ENCODE measurements at regions not wholly inside any gene's neighbourhood (a gene's known extent, or its start where the extent isn't known, plus 50 kb on each side); places are given as distances from the start of the nearest gene placed in this dataset.

DNA sequence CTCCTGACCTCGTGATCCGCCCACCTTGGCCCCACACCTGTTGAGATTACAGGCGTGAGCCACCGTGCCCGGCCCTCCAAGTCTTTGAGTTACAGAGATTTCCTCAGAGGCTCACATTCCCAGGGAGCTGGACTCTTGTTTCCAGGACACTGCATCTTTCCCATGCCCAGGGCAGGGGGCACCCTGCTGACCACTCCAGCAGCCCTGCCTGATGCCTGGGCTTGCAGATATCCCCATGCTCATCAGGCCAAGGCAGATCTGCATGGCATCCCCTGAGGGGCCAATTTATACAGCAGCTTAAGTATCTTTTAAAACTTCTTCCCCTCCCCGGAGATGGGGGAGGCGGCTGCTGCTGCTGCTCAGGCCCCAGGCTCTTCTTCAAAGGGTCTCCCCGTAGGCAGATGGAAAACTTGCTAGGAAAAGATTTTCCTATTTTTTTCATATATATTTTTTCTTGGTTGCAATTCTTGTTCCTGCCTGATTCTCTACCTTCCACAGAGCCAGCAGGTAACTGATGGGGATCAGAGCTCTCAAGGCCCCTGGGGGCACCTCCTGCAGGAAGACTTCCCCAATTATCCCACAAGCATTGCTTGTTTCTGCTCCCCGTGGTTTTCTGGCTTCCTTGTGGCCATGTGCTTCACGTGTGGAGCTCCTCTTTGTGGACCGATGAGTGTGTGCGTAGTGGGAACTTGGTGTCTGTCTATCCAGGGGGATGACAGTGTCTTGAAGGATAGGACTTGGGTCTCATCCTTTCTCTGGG is 102.2 kb upstream of the SDK2 start:
- Histone ChIP-seq H3K9me3 (ENCODE audit: low read length) (no peaks in the 10 kb centered on the region), H3K4me2 (ENCODE audit: low read length) (no peak overlapping the region), H3F3A (ENCODE audit: insufficient read depth, low read length, poor library complexity, severe bottlenecking) (no peaks in the 10 kb centered on the region), H3K4me3 (ENCODE audit: low read length) (no peak overlapping the region), H3K36me3 (ENCODE audit: insufficient read depth, low read length) (no peaks in the 10 kb centered on the region), H2AFZ (ENCODE audit: low read depth, low read length) (no peak overlapping the region), H3K9ac (ENCODE audit: low read length) (no peak overlapping the region), H3K79me2 (replicated peaks; ENCODE audit: insufficient read depth, low read length) (no peaks in the 10 kb centered on the region), H3K27me3 (ENCODE audit: insufficient read depth, low read depth, low read length) (no peaks in the 10 kb centered on the region), H3K9me2 (ENCODE audit: insufficient read depth, low read length) (no peaks in the 10 kb centered on the region), H3K27ac (ENCODE audit: low read length) (no peak overlapping the region), H4K20me1 (ENCODE audit: insufficient read depth) (no peaks in the 10 kb centered on the region)
- TF ChIP-seq SMC3 (conservative IDR thresholded peaks at IDR 0.05; ENCODE audit: poor library complexity) (no peak), POLR2AphosphoS5 (IDR thresholded peaks at IDR 0.05) (no peak), TAF1 (IDR thresholded peaks at IDR 0.05; ENCODE audit: low read depth) (no peak), EP300 (conservative IDR thresholded peaks at IDR 0.05; ENCODE audit: poor library complexity, severe bottlenecking) (no peak), EZH2 (IDR thresholded peaks at IDR 0.05; ENCODE audit: borderline replicate concordance, insufficient read depth, low read length, poor library complexity, severe bottlenecking) (no peak), MXI1 (conservative IDR thresholded peaks at IDR 0.05; ENCODE audit: poor library complexity, severe bottlenecking) (no peak), RAD21 (conservative IDR thresholded peaks at IDR 0.05) (no peak)
- TF ChIP-seq, protein P1, sequence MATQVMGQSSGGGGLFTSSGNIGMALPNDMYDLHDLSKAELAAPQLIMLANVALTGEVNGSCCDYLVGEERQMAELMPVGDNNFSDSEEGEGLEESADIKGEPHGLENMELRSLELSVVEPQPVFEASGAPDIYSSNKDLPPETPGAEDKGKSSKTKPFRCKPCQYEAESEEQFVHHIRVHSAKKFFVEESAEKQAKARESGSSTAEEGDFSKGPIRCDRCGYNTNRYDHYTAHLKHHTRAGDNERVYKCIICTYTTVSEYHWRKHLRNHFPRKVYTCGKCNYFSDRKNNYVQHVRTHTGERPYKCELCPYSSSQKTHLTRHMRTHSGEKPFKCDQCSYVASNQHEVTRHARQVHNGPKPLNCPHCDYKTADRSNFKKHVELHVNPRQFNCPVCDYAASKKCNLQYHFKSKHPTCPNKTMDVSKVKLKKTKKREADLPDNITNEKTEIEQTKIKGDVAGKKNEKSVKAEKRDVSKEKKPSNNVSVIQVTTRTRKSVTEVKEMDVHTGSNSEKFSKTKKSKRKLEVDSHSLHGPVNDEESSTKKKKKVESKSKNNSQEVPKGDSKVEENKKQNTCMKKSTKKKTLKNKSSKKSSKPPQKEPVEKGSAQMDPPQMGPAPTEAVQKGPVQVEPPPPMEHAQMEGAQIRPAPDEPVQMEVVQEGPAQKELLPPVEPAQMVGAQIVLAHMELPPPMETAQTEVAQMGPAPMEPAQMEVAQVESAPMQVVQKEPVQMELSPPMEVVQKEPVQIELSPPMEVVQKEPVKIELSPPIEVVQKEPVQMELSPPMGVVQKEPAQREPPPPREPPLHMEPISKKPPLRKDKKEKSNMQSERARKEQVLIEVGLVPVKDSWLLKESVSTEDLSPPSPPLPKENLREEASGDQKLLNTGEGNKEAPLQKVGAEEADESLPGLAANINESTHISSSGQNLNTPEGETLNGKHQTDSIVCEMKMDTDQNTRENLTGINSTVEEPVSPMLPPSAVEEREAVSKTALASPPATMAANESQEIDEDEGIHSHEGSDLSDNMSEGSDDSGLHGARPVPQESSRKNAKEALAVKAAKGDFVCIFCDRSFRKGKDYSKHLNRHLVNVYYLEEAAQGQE (IDR thresholded peaks at IDR 0.05; ENCODE audit: borderline replicate concordance), result no peak
- TF ChIP-seq, protein P2, sequence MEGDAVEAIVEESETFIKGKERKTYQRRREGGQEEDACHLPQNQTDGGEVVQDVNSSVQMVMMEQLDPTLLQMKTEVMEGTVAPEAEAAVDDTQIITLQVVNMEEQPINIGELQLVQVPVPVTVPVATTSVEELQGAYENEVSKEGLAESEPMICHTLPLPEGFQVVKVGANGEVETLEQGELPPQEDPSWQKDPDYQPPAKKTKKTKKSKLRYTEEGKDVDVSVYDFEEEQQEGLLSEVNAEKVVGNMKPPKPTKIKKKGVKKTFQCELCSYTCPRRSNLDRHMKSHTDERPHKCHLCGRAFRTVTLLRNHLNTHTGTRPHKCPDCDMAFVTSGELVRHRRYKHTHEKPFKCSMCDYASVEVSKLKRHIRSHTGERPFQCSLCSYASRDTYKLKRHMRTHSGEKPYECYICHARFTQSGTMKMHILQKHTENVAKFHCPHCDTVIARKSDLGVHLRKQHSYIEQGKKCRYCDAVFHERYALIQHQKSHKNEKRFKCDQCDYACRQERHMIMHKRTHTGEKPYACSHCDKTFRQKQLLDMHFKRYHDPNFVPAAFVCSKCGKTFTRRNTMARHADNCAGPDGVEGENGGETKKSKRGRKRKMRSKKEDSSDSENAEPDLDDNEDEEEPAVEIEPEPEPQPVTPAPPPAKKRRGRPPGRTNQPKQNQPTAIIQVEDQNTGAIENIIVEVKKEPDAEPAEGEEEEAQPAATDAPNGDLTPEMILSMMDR (IDR thresholded peaks at IDR 0.05; ENCODE audit: poor library complexity, severe bottlenecking), result no peak

DNA sequence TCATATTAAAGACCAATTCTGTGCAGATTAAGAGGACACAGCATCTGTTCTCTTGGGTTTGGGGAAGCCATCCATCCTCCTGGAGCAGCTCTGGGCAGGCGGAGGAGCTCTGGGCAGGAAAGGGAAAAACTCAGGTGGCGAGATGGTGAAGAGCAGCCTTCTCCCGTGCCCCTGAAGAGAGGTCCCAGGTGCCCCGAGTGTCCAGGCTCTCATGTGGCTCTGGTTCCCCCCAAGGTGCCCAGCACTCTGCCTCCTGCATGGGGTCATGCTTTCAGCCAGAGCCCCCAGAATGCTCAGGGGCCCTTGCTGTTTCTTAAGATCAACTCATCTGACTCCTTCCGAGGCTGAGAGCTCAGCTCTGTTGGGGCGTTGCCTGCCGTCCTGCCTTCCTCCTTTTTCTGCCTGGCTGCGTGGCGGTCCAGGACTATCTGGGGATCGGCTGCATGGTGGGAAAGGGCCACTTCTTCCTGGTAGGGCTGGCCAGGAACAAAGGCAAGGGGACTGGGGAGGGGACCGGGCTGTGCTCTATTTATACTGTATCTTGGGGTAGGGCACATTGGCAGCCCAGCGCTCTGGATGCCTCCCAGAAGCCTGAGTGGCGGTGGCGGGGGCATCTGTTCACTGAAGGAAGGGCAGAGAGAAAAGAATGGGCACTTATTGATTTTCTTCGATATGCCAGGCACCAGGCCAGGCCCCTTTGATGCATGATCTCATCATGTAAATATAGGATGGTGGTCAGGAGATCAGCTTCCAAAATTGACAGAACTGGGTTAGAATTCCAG is 103.2 kb upstream of the SDK2 start:
- TF ChIP-seq MXI1 (conservative IDR thresholded peaks at IDR 0.05; ENCODE audit: poor library complexity, severe bottlenecking), result no peak
- no peak for TF ChIP-seq TAF1 (IDR thresholded peaks at IDR 0.05; ENCODE audit: low read depth)
- no peak for TF ChIP-seq RAD21 (conservative IDR thresholded peaks at IDR 0.05)
- no peak for TF ChIP-seq SMC3 (conservative IDR thresholded peaks at IDR 0.05; ENCODE audit: poor library complexity)
- TF ChIP-seq, protein P1 (IDR thresholded peaks at IDR 0.05; ENCODE audit: borderline replicate concordance), result no peak
- TF ChIP-seq POLR2AphosphoS5 (IDR thresholded peaks at IDR 0.05), result no peak
- TF ChIP-seq, protein P2 (IDR thresholded peaks at IDR 0.05; ENCODE audit: poor library complexity, severe bottlenecking), result no peak
- TF ChIP-seq EZH2 (IDR thresholded peaks at IDR 0.05; ENCODE audit: borderline replicate concordance, insufficient read depth, low read length, poor library complexity, severe bottlenecking), result no peak
- TF ChIP-seq EP300 (conservative IDR thresholded peaks at IDR 0.05; ENCODE audit: poor library complexity, severe bottlenecking), result no peak
- H3K36me3 ChIP-seq (ENCODE audit: insufficient read depth, low read length), result no peaks in the 10 kb centered on the region

More for the DNA sequence above, 103.2 kb upstream of the SDK2 start:
- H3K9ac ChIP-seq (ENCODE audit: low read length), result no peak overlapping the region
- no peaks in the 10 kb centered on the region for H3K9me2 ChIP-seq (ENCODE audit: insufficient read depth, low read length)
- H3K27me3 ChIP-seq (ENCODE audit: insufficient read depth, low read depth, low read length), result no peaks in the 10 kb centered on the region
- no peaks in the 10 kb centered on the region for H3F3A ChIP-seq (ENCODE audit: insufficient read depth, low read length, poor library complexity, severe bottlenecking)
- no peaks in the 10 kb centered on the region for H3K79me2 ChIP-seq (replicated peaks; ENCODE audit: insufficient read depth, low read length)
- no peak overlapping the region for H3K4me2 ChIP-seq (ENCODE audit: low read length)
- no peak overlapping the region for H3K4me3 ChIP-seq (ENCODE audit: low read length)
- H3K27ac ChIP-seq (ENCODE audit: low read length), result no peak overlapping the region
- H3K9me3 ChIP-seq (ENCODE audit: low read length), result no peaks in the 10 kb centered on the region
- no peak overlapping the region for H2AFZ ChIP-seq (ENCODE audit: low read depth, low read length)
- no peaks in the 10 kb centered on the region for H4K20me1 ChIP-seq (ENCODE audit: insufficient read depth)

Data from neural cell (in vitro differentiated cells).